Upper lobe of left lung (tissue), 4 donors: ENCODE measurements at regions not wholly inside any gene's neighbourhood (a gene's known extent, or its start where the extent isn't known, plus 50 kb on each side); places are given as distances from the start of the nearest gene placed in this dataset.

Experiments used
- POLR2A ChIP-seq, 4 donors: fragments of 450-650 bp; IDR thresholded peaks; one replicate each; pipeline ENCODE4 v1.5.1; 2016 to 2017; ENCODE audit warnings: antibody characterized with exemption in 4 of 4, mild to moderate bottlenecking in 2 of 4
- POLR2AphosphoS5 ChIP-seq, 2 donors: sonication (generic); formaldehyde crosslinking; IDR thresholded peaks; one replicate each; pipeline ENCODE4 v1.5.1; 2017; ENCODE audit warnings: antibody characterized with exemption in 2 of 2
- TF ChIP-seq, protein P1 (sequence below), 6 experiments: fragments of 450-650 bp in 4 of 6; fragments of 200-600 bp in 2 of 6; sonication (generic) in 2 of 6; IDR thresholded peaks; one replicate each; pipeline ENCODE4 v1.5.1; 2016 to 2019; ENCODE audit warnings: antibody characterized with exemption in 6 of 6

DNA sequence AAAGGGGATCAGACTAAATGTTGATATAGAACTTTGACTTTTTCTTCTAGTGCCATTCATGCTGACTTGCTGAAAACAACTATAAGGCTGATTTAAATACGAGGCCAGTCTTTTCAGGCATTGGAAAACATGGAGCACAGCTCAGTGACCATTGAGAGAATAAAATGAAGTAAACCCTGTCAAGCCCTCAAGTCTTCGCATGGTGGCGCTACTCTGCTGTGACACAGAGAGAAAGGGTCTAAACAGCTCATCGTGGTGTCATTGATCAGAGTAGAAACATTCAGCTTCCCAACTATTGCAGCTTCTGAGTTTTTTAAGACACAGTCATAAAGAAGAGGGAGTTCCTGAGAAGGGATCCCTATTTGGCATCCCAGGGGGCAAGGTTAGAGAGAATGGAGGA is 716.2 kb downstream of the DIPK2A start:
- TF ChIP-seq POLR2AphosphoS5 (IDR thresholded peaks at IDR 0.05) (no peak), POLR2A (IDR thresholded peaks at IDR 0.05) (no peak)
- TF ChIP-seq, protein P1, sequence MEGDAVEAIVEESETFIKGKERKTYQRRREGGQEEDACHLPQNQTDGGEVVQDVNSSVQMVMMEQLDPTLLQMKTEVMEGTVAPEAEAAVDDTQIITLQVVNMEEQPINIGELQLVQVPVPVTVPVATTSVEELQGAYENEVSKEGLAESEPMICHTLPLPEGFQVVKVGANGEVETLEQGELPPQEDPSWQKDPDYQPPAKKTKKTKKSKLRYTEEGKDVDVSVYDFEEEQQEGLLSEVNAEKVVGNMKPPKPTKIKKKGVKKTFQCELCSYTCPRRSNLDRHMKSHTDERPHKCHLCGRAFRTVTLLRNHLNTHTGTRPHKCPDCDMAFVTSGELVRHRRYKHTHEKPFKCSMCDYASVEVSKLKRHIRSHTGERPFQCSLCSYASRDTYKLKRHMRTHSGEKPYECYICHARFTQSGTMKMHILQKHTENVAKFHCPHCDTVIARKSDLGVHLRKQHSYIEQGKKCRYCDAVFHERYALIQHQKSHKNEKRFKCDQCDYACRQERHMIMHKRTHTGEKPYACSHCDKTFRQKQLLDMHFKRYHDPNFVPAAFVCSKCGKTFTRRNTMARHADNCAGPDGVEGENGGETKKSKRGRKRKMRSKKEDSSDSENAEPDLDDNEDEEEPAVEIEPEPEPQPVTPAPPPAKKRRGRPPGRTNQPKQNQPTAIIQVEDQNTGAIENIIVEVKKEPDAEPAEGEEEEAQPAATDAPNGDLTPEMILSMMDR (IDR thresholded peaks at IDR 0.05): no peak
